G401 (cell line): ENCODE measurements at regions not wholly inside any gene's neighbourhood (a gene's known extent, or its start where the extent isn't known, plus 50 kb on each side); places are given as distances from the start of the nearest gene placed in this dataset.

Experiments
- DNase-seq: peaks from one replicate; pipeline ENCODE4 v3.0.0-alpha.2; 2015; ENCODE audit warnings: low spot score
- in situ Hi-C: cut with HindIII; loops from 2 replicates; pipeline ENCODE4 v1.10.0; 2016; ENCODE audit warnings: low sequenced_read_pairs, mixed read lengths

GRCh38 chr16:76204249-76204648, 73.0 kb upstream of the CNTNAP4 start:
- no peak for DNase-seq
- in situ Hi-C loops: no loop called here

GRCh38 chr16:76207270-76207669, 69.9 kb upstream of the CNTNAP4 start:
- DNase-seq: no peak
- in situ Hi-C loops: no loop called here

- in situ Hi-C loops: no loop called here
These were observed 67.0 kb upstream of the CNTNAP4 start for GRCh38 chr16:76210157-76210556.

GRCh38 chr16:76213860-76214259, 63.3 kb upstream of the CNTNAP4 start:
- no peak for DNase-seq
- in situ Hi-C loops: no loop called here

More at GRCh38 chr16:76210157-76210556, 67.0 kb upstream of the CNTNAP4 start:
- no peak for DNase-seq

GRCh38 chr16:76214856-76215255, 62.3 kb upstream of the CNTNAP4 start:
- in situ Hi-C loops: no loop called here
- no peak for DNase-seq

- DNase-seq: no peak
- in situ Hi-C loops: no loop called here
These were observed 55.1 kb upstream of the CNTNAP4 start for GRCh38 chr16:76222087-76222486.

GRCh38 chr16:76222853-76223252, 54.3 kb upstream of the CNTNAP4 start:
- in situ Hi-C loops: no loop called here

GRCh38 chr16:76226011-76226410, 51.2 kb upstream of the CNTNAP4 start:
- in situ Hi-C loops: no loop called here
- DNase-seq: no peak

More at GRCh38 chr16:76222853-76223252, 54.3 kb upstream of the CNTNAP4 start:
- no peak for DNase-seq

- no peak for DNase-seq
These were observed 50.7 kb upstream of the CNTNAP4 start for GRCh38 chr16:76226481-76226880.

More at GRCh38 chr16:76226481-76226880, 50.7 kb upstream of the CNTNAP4 start:
- in situ Hi-C loops: no loop called here
